HT-29 (cell line): ENCODE measurements at regions not wholly inside any gene's neighbourhood (a gene's known extent, or its start where the extent isn't known, plus 50 kb on each side); places are given as distances from the start of the nearest gene placed in this dataset.
"Not testable (repeated sequence)": the region's sequence is repeated elsewhere in the genome, so short reads cannot be mapped to it uniquely, and the experiment has no call there.

Experiments used
- DNase-seq: peaks from one replicate; pipeline ENCODE4 v3.0.0-alpha.2; 2015; ENCODE audit warnings: low spot score

DNA sequence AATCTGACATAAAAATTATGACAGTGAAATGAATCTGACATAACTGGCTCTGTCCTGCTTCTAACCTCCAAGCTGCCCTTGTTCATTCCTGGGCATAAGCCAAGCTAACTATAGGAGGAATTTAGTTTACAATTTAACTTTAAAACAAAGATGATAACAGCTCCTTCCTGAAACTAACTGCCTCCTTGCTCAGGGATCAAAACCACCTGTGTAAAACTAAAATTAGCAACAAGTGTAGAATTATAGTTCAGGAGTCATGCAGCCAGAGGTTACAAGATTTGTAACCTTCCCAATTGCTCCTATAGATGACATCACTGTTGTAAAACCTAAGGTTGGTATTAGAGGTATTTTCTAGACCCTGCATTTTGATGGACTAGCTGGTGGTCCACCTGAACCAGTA, 256.4 kb upstream of the POM121L12 start:
- no peak for DNase-seq

DNA sequence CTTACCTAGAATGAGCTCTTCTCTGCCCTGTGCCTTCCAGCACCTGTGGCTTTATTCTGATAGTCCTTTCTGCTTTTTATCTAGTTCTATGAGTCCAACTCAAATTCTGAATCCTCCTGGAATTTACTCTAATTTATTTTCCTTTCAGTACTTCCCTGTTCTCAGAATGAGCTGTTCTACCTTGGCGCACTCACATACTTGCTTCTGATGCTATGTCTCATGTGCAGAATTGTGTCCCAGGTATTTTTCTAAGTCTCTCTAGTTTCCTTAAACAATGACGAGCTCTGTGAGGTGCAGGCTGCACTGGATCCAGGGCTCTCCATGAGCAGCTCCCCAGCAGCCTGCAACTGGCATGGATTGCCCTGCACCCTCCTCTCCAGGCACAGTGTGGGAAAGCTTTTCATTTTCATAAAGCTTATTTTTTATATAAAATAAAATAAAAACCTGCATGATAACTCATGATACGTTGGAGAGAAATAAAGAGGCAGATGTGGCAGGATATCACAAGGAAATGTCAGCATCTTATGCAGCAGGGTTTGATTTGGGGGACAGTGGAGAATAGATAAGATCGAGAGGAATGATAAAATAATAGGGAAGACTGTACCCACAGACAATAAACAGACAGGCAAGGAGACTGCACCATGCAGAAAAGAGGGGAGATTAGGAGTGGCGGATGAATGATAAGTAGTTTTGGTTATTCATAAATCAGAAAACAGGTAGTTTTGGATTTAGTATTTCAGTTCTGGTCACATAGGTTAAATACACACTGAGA, 258.2 kb upstream of the POM121L12 start:
- no peak for DNase-seq

DNA sequence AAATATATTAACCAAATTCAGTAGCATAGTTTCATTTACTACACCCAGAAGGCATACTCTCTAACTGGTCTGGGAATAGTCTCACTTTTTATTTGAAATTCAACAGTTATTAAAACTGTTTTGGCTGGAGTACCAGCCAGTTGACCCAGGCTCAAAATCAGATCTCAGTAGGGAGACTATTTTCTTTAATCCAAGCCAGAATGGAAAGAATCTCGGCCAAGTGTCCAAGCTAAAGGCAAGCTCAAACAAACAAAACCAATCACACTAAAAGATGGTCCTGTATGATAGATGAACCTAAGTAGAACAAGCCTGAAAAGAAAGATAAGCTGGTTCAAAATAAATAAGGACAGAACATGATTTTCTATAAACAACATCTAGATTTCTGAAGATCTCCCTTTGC, 259.6 kb upstream of the POM121L12 start:
- DNase-seq: no peak

DNA sequence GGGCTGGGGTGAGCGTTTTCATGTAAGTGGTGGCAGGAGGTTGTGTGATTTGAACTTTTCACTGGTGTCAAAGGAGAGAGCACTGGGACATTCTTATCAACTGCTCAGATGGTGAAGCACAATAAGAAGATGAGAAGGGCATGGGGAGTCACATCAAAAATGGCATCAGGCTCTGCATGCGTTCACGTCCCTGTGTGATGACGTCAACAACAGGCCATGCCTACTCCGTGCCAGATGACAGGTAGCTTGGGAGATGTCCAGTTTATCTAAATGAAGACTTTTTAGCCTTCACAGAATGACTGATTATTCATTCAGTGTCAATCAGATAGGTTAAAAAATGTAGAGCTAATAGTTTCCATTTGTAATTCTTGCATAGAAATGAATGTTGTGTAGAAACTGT, 264.3 kb upstream of the POM121L12 start:
- DNase-seq: no peak

DNA sequence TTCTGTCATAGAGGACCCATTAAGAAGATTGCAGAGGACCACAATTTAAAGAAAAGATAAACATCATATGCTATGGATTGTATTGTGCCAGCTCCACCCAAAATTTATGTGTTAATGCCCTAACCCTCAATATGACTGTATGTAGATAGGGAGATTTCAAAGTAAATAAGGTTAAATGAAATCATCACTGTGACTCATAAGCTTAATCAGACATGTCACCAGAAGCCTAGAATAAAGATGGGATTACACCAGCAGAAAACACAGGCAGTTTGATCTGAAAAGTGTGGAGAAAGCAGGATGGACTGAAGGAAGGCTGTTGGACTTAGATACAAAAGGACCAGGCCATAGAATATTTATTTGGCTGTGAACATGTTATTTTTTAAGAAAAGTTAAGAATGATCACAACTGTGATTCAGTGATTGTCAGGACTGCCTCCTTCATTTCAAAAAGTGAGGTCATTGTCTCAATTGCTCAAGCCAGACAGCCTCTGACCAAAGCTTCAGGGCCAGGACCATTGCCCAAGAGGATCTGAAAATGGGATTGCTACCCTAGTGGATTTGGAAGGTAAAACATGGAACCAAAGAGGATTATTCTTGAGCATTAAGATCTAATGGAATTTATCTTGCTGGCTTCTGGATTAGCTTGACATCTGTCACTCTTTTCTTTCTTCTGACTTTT, 270.8 kb upstream of the POM121L12 start:
- peak; percentile 10 for DNase-seq

DNA sequence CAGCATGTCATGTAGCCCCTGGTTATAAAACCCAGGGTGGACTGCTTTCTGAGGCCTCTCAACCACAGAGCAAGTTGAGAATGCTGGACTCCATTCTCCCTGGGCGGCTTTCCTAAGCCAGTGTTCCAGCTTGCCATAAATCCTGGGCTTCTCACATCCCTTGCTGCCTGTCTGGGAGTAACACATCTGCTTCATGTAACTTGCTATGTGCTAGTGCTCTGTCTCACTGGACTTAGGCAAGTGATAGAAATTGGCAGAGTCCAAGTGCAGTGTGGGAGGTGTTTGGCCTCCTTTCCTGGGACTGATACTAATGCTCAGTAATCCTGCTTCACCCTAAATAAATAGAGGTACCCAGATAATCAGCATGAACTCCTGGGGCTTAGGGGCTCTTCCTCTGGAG, 277.1 kb upstream of the POM121L12 start:
- DNase-seq: no peak

DNA sequence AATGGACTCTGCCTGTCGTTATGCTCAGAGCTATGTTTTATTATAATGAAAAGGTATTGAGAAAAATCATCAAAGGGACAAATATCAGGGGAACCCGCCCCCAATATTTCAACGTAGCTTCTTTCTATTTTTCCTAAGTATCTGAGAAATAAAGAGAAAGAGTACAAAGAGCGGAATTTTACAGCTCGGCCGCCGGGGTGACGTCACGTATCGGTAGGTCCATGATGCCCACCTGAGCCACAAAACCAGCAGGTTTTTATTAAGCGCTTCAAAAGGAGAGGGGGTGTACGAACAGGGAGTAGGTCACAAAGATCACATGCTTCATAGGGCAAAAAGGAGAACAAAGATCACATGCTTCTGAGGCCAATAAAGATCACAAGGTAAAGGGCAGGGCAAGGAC, 281.6 kb upstream of the POM121L12 start:
- DNase-seq: no peak

DNA sequence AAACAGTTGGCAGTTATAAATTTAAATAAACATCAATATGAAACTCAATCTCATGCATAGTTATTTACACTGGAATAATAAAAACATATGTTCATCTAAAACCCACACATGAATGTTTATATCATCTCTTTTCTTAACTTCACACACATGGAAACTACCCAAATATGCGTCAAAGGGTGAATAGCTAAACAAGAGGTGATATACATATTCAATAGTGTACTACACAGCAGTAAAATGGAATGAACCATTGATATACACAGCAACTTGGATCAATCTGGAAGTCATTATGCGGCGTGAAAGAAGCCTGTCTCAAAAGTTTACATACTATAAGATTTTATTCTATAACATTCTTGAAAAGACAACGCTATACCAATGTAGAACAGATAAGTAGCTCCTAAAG, 282.5 kb upstream of the POM121L12 start:
- DNase-seq: no peak

DNA sequence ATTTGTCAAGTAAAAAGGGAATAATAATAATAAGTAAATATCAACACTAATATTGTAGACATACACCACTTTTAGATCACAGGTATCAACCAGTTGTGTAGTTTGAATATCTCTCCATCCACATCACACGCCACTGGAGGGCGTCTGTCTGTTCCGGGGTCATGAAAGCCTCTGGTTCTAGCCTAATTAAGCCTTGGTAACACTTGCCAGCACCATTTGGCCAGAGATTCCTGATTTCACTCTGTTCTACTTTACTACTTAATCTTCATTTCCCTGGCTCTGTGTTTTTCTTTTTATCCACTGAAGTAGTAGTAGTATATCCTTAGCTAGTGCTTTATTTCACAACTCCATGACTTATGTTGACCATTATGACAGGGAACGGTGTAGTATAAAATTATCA, 285.6 kb upstream of the POM121L12 start:
- DNase-seq: peak; percentile 54

DNA sequence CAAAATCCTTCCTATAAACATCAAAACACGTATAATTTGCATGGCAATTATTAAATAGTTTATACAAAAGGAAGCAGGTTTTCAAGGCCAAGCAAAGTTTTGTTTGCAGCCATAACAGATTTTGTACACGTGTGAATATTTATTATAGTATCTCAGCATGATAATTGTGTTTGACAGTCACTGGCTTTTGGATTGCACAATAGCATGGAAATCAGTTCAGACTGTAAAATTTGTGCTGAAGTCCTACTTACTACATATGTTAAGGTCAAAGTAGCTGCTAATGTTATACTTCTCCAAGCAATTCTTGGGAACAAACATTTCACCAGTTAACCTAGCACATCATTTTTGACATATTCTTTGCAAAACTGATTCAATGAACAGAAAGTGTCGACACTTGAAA, 287.6 kb upstream of the POM121L12 start:
- DNase-seq: no peak

DNA sequence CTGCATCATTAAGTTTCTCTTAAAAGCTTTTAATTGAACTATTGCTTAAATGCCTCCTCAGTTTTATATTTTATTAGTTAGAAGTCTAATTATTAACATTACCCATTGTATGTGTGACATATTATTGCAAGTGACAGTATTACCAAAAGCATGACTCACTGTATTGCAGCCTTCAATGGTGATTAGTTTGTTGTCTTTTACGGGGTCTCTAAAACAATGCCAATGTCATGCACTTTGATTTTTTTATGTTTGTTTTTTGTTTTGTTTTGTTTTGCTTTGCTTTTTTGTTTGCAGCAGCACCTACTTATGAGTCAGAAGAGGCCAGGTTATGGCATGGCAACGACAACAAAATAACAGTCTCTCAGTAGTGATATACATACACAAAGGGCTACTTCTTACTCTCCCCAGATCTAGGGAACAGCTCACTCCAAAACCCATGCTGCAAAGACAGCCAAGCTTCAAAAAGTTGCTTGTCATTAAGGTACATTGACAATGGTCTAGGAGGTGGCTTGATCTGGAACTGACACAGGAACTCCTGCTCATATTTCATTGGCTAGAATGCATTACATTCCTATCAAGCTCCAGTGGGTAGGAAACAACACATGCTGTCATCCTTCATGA, 293.7 kb upstream of the POM121L12 start:
- no peak for DNase-seq

DNA sequence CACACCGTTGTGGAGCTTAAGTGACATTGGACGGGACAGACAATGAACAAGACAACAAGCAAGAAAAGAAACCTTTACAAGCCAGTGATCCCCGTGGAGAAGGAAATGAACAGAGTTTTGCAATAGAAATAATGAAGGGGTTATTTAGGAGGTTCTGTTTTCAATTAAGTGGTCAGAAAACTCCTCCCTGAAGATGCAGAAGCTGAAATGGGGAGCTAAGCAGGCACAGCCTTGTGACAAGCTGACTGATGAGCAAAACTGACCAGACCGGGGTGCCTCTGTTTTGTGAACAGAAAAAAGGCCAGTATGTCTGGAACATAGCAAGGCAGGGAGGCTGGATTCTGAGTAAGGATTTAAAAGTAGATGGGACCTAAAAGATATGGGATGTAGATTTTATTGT, 299.8 kb upstream of the POM121L12 start:
- DNase-seq: no peak

DNA sequence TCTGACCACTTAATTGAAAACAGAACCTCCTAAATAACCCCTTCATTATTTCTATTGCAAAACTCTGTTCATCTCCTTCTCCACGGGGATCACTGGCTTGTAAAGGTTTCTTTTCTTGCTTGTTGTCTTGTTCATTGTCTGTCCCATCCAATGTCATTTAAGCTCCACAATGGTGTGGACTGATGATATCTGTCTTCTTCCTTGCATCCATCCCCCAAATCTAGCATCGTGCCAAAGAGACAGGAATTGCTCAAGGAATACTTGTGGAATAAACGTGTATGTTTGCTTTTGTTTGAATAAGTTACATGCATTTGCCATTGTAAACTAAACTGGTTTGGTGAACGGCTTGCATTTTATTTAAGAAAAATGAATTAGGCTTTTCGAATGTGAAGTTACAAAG, 306.8 kb upstream of the POM121L12 start:
- not testable (repeated sequence) for DNase-seq

DNA sequence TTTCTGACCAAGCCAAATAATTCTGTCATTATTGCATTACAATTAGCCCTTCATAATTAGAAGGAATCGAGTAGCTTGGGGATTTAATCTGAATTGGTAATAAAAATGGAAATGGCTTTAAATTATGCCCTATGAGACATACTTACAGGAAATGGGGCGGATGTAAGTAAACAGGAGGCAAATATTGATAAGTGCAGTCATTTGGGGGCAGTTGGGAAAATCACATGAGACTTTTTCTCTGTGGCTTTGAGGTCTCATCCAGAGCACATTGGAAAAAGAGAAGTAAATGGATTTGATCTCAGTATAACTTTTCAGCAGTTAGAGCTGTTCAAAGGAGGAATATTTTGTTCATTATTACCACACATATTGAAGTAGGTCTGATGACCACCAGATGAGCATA, 307.8 kb upstream of the POM121L12 start:
- DNase-seq: no peak

DNA sequence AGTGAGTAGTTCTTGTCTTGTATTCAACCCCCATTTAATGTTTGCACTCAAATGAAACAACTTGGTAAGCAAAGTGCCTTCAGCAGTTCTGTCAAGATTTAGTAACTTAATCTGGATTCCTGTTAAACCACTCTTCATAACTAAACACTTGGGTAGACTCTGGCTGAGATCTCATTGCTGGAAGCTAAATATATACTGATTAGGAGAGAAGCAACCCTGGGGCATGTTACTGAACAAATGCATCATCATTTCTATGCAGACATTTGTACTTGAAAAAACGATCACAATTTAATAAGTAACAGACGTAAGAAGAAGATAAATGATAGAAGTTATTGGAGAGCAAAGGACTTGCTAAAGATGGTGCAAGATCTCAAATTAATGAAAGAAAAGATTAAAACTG, 308.4 kb upstream of the POM121L12 start:
- no peak for DNase-seq

DNA sequence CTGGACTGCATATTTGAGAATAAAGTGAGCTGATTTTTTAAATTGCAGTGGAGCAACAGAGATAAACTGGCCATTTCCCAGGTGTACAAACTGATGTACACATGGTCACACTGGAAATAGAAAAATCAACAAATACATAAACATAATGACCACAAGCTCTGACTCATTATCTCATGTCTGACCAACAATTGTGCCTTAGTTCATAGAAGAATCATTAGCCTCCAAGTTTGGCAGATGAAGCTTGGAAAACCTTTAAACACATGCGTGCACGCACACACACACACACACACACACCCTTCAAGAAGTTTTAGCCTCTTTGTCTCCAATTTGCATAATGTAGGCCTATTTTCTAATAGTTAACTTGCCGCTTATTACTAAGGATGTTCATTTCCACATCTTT, 308.9 kb upstream of the POM121L12 start:
- DNase-seq: no peak

DNA sequence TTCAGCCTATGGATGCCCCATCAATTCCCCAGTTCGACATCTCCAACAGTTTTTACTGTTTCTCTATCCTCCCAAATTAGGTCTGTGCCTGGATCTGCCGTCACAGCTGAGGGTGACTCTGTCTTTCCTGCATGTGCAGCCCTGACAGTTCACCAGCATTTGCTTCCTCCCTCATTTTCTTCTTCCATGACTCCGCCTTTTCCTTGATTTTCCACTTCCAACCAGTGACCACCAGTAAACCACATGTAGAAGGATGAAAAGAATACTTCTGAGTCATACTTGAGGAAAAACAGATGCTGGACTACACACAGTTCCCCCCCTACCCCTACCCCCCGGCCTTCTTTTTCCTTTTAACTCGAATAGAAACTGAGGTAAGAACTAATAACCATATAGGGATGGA, 311.8 kb upstream of the POM121L12 start:
- no peak for DNase-seq

DNA sequence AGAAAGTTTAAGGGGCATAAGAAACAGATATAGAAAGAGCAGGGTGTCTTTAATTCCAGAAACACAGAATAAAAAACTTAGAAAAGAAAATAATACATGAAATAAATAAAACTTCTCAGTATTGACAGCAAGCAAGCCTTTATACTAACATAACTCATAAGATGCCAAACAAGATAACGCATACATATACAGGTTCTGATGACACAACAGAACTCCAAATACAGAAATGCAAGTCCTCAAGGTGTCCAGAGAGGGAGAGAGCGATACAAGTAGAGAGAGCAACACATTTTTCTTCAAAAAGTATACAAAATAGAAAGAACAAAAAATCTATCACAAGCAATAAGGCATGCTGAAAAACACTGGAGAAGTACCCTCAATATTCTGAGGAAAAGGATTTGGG, 314.6 kb upstream of the POM121L12 start:
- no peak for DNase-seq

DNA sequence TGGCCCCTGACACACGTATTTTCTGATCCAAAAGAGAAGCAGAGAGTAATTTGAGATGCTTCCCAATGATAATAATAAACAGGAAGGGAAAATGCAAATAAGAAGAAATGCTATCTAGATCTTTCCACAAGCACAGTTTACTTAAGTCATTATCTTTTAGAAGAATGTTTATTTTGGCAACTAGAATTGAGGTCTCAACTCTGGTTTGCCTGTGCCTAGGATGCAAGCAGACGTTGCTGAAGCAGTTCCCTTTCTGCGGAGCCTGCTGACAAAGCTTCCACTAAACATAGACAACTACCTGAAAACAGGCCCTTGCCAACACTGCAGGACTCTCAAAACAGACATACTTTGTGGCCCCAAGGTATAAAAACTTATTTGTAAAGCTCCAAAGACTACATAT, 315.8 kb upstream of the POM121L12 start:
- no peak for DNase-seq

DNA sequence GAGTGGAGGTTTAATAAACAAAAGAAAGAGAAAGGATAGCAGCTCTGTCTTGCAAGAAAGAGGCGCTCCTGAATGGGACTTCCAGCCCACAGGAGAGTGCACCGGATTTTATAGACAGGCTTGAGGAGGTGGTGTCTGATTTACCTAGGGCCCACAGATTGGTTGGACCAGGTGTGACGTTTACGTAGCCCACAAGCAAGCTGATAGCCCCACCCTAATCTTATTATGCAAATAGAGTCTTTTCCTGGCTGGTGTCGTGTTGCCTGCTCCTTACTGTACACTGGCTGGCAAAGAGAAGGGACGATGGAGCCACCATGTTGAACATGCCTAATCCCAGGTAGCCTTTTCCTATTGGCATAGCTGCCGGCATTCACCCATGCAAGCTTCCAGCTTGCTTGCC, 319.7 kb upstream of the POM121L12 start:
- peak; percentile 17 for DNase-seq

DNA sequence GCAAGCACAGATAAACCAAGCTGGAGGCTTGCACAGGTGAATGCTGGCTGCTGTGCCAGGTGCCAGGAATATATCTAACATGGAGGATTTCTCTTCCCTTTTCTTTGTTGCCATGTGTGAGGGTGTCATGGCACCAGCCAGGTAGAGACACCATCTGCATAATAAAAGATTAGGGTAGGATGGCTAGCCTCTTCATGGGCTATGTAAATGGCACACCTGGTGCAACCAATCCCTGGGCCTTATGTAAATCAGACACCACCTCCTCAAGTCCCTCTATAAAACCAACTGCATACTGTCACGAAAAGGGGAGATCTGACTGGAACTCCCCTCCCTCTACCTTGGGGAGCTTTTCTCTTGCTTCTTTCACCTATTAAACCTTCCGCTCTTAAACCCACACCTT, 322.5 kb upstream of the POM121L12 start:
- DNase-seq: no peak

DNA sequence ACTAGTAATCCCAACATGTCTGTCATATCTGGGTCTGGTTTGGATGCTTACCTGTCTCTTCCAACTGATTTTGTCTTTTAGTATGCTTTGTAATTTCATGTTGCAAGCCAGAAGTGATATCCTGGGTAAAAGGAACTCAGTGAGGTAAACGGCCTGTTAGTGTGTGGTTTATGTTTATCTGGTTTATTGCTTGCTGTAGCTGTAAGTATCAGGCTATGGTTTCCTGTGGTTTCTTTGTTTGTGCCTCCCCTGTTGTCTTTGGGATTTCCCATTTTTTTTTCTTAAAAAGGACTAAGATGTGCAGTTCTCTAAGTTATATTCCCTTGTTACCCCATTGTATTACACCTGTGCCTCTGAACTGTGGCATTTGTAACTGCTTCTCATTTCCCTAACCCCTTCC, 323.5 kb upstream of the POM121L12 start:
- DNase-seq: no peak

DNA sequence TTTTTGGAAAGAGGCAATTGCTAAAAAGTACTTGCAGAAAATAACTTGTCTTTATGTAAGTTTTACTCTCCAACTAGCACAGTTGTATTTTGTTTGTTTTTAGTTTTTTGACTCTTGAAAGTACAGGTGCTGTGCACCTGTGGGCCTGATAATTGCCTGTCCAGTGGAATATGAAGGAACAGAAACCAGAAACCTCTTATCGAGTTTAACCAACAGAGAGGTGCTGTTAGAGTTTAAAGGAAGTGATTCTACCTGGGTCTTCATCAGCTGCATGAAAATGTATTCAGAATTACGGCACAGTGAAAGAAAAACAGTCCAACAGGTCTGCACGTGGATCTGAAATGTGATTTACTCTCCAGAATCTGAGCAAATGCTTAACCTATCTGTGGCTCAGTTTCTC, 326.6 kb upstream of the POM121L12 start:
- no peak for DNase-seq
